ENCODE measurements at regions not wholly inside any gene's neighbourhood (a gene's known extent, or its start where the extent isn't known, plus 50 kb on each side); places are given as distances from the start of the nearest gene placed in this dataset.

- H3K4me2 ChIP-seq, result no peak overlapping the region
- DNase-seq, result no peak
- no peaks in the 10 kb centered on the region for H3K9me3 ChIP-seq (ENCODE audit: insufficient read depth, low read depth)
- no TSS peak for BruUV-seq (replicated peaks)
- H3K9me2 ChIP-seq (ENCODE audit: insufficient read depth), result no peaks in the 10 kb centered on the region
- H3K27ac ChIP-seq, result no peak overlapping the region
- H3K4me3 ChIP-seq, result no peak overlapping the region
- ChIA-PET POLR2A (ENCODE audit: unreplicated experiment) (interaction anchor here (0.7 kb wide), 1 partner anchor 24 kb away, joined by 10 read pairs; no protein-coding TSS in a partner anchor), CTCF (no interaction called here)
- peaks cover 27% of the 10 kb centered on the region for H3K4me1 ChIP-seq (replicated peaks; ENCODE audit: insufficient read depth)
- no peaks in the 10 kb centered on the region for H3K79me2 ChIP-seq (ENCODE audit: low read depth)
- H4K20me1 ChIP-seq (ENCODE audit: insufficient read depth), result no peaks in the 10 kb centered on the region
- 0 out of 2 replicates have a peak, but pooled peaks cover 7% of the 10 kb centered on the region for H3F3A ChIP-seq (ENCODE audit: insufficient read depth, low read depth)
- intact Hi-C loops (cut with micrococcal nuclease; ENCODE audit: unreplicated experiment), result no loop called here
- H3K27me3 ChIP-seq (ENCODE audit: insufficient read depth, low read depth), result no peaks in the 10 kb centered on the region
- H2AFZ ChIP-seq, result no peak overlapping the region
- TF ChIP-seq CTCF (conservative IDR thresholded peaks at IDR 0.05) (no peak), EZH2 (IDR thresholded peaks at IDR 0.05; ENCODE audit: low read depth) (no peak)
- no peaks in the 10 kb centered on the region for H3K36me3 ChIP-seq (ENCODE audit: low read depth)
Measured at GRCh38 chr4:128596853-128597252, 212.6 kb upstream of the JADE1 start.

GRCh38 chr4:128596115-128596514, 213.4 kb upstream of the JADE1 start:
- POLR2A ChIA-PET (ENCODE audit: unreplicated experiment), result interaction anchor here (0.6 to 0.7 kb wide), 2 partner anchors 25 to 163 kb away, joined by 4 to 10 read pairs; no protein-coding TSS in a partner anchor
- CTCF ChIA-PET, result no interaction called here
- no peaks in the 10 kb centered on the region for H3F3A ChIP-seq (ENCODE audit: insufficient read depth, low read depth)

GRCh38 chr4:128591482-128591881, 218.0 kb upstream of the JADE1 start:
- no peak overlapping the region for H3K4me3 ChIP-seq
- BruUV-seq (replicated peaks), result no TSS peak
- POLR2A ChIA-PET (ENCODE audit: unreplicated experiment), result no interaction called here
- no peak for TF ChIP-seq EZH2 (IDR thresholded peaks at IDR 0.05; ENCODE audit: low read depth)
- TF ChIP-seq CTCF (conservative IDR thresholded peaks at IDR 0.05), result no peak
- no peak overlapping the region for H3K27ac ChIP-seq
- no peaks in the 10 kb centered on the region for H3K9me3 ChIP-seq (ENCODE audit: insufficient read depth, low read depth)
- H3K4me1 ChIP-seq (replicated peaks; ENCODE audit: insufficient read depth), result peaks cover 8% of the 10 kb centered on the region
- H3K36me3 ChIP-seq (ENCODE audit: low read depth), result no peaks in the 10 kb centered on the region
- DNase-seq, result no peak
- intact Hi-C loops (cut with micrococcal nuclease; ENCODE audit: unreplicated experiment), result no loop called here
- no peaks in the 10 kb centered on the region for H3F3A ChIP-seq (ENCODE audit: insufficient read depth, low read depth)
- H3K4me2 ChIP-seq, result no peak overlapping the region
- CTCF ChIA-PET, result no interaction called here
- H3K79me2 ChIP-seq (ENCODE audit: low read depth), result no peaks in the 10 kb centered on the region
- H2AFZ ChIP-seq, result no peak overlapping the region
- no peaks in the 10 kb centered on the region for H3K9me2 ChIP-seq (ENCODE audit: insufficient read depth)
- H4K20me1 ChIP-seq (ENCODE audit: insufficient read depth), result no peaks in the 10 kb centered on the region
- H3K27me3 ChIP-seq (ENCODE audit: insufficient read depth, low read depth), result no peaks in the 10 kb centered on the region

More at GRCh38 chr4:128596115-128596514, 213.4 kb upstream of the JADE1 start:
- H2AFZ ChIP-seq, result peak overlapping the region; percentile 43; the same call in 1 of the 2 replicates
- no TSS peak for BruUV-seq (replicated peaks)
- H3K4me2 ChIP-seq, result peak overlapping the region; percentile 34
- no peaks in the 10 kb centered on the region for H3K27me3 ChIP-seq (ENCODE audit: insufficient read depth, low read depth)
- TF ChIP-seq CTCF (conservative IDR thresholded peaks at IDR 0.05) (no peak), EZH2 (IDR thresholded peaks at IDR 0.05; ENCODE audit: low read depth) (no peak)
- no peaks in the 10 kb centered on the region for H3K9me3 ChIP-seq (ENCODE audit: insufficient read depth, low read depth)
- peaks cover 19% of the 10 kb centered on the region for H3K4me1 ChIP-seq (replicated peaks; ENCODE audit: insufficient read depth)
- no peaks in the 10 kb centered on the region for H4K20me1 ChIP-seq (ENCODE audit: insufficient read depth)
- H3K9me2 ChIP-seq (ENCODE audit: insufficient read depth), result no peaks in the 10 kb centered on the region
- peak overlapping the region; percentile 20; the same call in 1 of the 2 replicates for H3K27ac ChIP-seq
- H3K36me3 ChIP-seq (ENCODE audit: low read depth), result no peaks in the 10 kb centered on the region
- intact Hi-C loops (cut with micrococcal nuclease; ENCODE audit: unreplicated experiment), result no loop called here
- DNase-seq, result no peak
- H3K79me2 ChIP-seq (ENCODE audit: low read depth), result no peaks in the 10 kb centered on the region
- H3K4me3 ChIP-seq, result no peak overlapping the region
